ENCODE measurements at regions not wholly inside any gene's neighbourhood (a gene's known extent, or its start where the extent isn't known, plus 50 kb on each side); places are given as distances from the start of the nearest gene placed in this dataset.

GRCh38 chr4:159828687-159829086 lies 725.8 kb downstream of the RAPGEF2 start:
- ATAC-seq (no peak), FAIRE-seq (no peak), DNase-seq (ENCODE audit: low spot score) (no peak)
- no peak overlapping the region for H2AFZ ChIP-seq (ENCODE audit: low read length)
- TF ChIP-seq ZNF17 (CRISPR knock-in tag; IDR thresholded peaks at IDR 0.05) (no peak), TAF1 (CRISPR knock-in tag; IDR thresholded peaks at IDR 0.05) (no peak), BORCS8-MEF2B (CRISPR knock-in tag; IDR thresholded peaks at IDR 0.05) (no peak), MEIS2 (CRISPR knock-in tag; IDR thresholded peaks at IDR 0.05) (no peak), MED1 (CRISPR knock-in tag; IDR thresholded peaks at IDR 0.05) (no peak), HMG20B (CRISPR knock-in tag; conservative IDR thresholded peaks at IDR 0.05) (no peak), MIER3 (CRISPR knock-in tag; IDR thresholded peaks at IDR 0.05; ENCODE audit: borderline replicate concordance) (no peak), CSRNP2 (CRISPR knock-in tag; conservative IDR thresholded peaks at IDR 0.05; ENCODE audit: low read depth) (no peak), ZUFSP (CRISPR knock-in tag; IDR thresholded peaks at IDR 0.05; ENCODE audit: borderline replicate concordance) (no peak), ZNF670 (CRISPR knock-in tag; IDR thresholded peaks at IDR 0.05; ENCODE audit: borderline replicate concordance) (no peak), SMC3 (IDR thresholded peaks at IDR 0.05; ENCODE audit: low read length) (no peak), ZNF446 (CRISPR knock-in tag; IDR thresholded peaks at IDR 0.05) (no peak), CHD4 (IDR thresholded peaks at IDR 0.05; ENCODE audit: borderline replicate concordance, low read length) (no peak), ZNF724P (CRISPR knock-in tag; IDR thresholded peaks at IDR 0.05; ENCODE audit: borderline replicate concordance) (no peak), NKX3-1 (CRISPR knock-in tag; IDR thresholded peaks at IDR 0.05) (no peak), IRF1 (CRISPR knock-in tag; IDR thresholded peaks at IDR 0.05; ENCODE audit: low read depth) (no peak), POGZ (CRISPR knock-in tag; IDR thresholded peaks at IDR 0.05) (no peak), TFDP2 (CRISPR knock-in tag; IDR thresholded peaks at IDR 0.05) (no peak), NFE2 (CRISPR knock-in tag; IDR thresholded peaks at IDR 0.05) (no peak)
- H3K36me3 ChIP-seq (replicated peaks in 1 of 2; ENCODE audit: control insufficient read depth in 1 of 2, insufficient read depth in 2 of 2, low read length in 2 of 2), result no peaks in the 10 kb centered on the region
- no peaks in the 10 kb centered on the region for H3K9me3 ChIP-seq (ENCODE audit: low read length)
- H3K79me2 ChIP-seq (ENCODE audit: insufficient read depth, low read length), result no peaks in the 10 kb centered on the region
- H3K4me3 ChIP-seq (replicated peaks in 1 of 3; ENCODE audit: insufficient read depth in 1 of 3, low read depth in 2 of 3, low read length in 3 of 3), result no peak overlapping the region
- no peaks in the 10 kb centered on the region for H3K4me1 ChIP-seq (ENCODE audit: insufficient read depth, low read length)
- intact Hi-C loops (cut with micrococcal nuclease; ENCODE audit: unreplicated experiment) (no loop called here), in situ Hi-C loops (cut with HindIII; ENCODE audit: extremely low pct_ligation_motif_present, low pct_unique_long_range_greater_than_20kb) (no loop called here)
- no TSS peak for BruUV-seq (replicated peaks)
- no peak overlapping the region for H3K9ac ChIP-seq (ENCODE audit: insufficient read depth, low read depth, low read length)
- H3K4me2 ChIP-seq (ENCODE audit: low read depth, low read length), result no peak overlapping the region
- 4% methylated on average over 1 of the region's 1 CpG for WGBS (ENCODE audit: low lambda C conversion rate)
- ChIA-PET POLR2A (no interaction called here), CTCF (ENCODE audit: low intra/inter-chr PET ratio, low total read pairs) (no interaction called here)
- no peaks in the 10 kb centered on the region for H4K20me1 ChIP-seq (ENCODE audit: insufficient read depth, low read length)
- H3K27me3 ChIP-seq (ENCODE audit: control insufficient read depth in 1 of 2, insufficient read depth in 2 of 2, low read length in 2 of 2), result no peaks in the 10 kb centered on the region; a peak in 1 of 5 replicates
- H3K27ac ChIP-seq (ENCODE audit: extremely low read length, insufficient read depth, low read length), result no peak overlapping the region
